ENCODE measurements at regions not wholly inside any gene's neighbourhood (a gene's known extent, or its start where the extent isn't known, plus 50 kb on each side); places are given as distances from the start of the nearest gene placed in this dataset.
"Not testable (repeated sequence)": the region's sequence is repeated elsewhere in the genome, so short reads cannot be mapped to it uniquely, and the experiment has no call there.

DNA sequence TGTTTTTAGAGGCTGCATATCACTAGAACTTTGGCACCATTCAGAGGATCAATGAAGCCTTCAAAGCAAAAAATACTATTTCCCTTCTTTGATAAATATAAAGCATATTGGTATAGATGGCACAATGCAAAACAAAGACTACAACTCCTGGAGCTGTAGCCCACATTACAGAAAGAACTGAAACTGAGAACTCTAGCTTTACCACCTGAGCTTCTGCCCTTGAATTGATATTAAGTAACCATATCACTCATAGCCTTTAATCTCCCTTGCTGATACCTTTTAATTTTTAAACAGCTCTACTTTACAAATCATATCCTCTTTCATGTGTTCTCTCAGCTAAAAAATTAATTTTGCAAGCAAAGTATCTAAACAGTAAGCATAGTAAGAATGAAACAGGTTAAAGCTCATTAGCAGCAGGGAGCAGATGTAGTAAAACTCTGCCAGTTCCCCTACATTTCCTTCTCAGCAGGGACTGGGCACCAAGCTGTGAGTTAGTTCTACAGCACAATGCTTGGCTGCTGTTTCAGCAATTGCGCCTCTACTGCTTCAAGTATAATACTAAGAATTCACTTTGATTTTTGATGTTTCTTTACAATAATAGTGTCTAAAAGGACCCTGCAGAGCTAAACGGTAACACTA lies 97.9 kb upstream of the NANOGP8 start:
- Histone ChIP-seq H3K4me1 (no peaks in the 10 kb centered on the region), H3K27ac (no peak overlapping the region), H3K36me3 (no peaks in the 10 kb centered on the region), H3K27me3 (no peaks in the 10 kb centered on the region), H3K9me3 (no peaks in the 10 kb centered on the region), H3K4me3 (no peak overlapping the region)
- ATAC-seq (ENCODE audit: low FRiP score in 2 of 2) (no peak), DNase-seq (no peak)
- TF ChIP-seq POLR2AphosphoS5 (IDR thresholded peaks at IDR 0.05), result no peak
- TF ChIP-seq, protein P1, sequence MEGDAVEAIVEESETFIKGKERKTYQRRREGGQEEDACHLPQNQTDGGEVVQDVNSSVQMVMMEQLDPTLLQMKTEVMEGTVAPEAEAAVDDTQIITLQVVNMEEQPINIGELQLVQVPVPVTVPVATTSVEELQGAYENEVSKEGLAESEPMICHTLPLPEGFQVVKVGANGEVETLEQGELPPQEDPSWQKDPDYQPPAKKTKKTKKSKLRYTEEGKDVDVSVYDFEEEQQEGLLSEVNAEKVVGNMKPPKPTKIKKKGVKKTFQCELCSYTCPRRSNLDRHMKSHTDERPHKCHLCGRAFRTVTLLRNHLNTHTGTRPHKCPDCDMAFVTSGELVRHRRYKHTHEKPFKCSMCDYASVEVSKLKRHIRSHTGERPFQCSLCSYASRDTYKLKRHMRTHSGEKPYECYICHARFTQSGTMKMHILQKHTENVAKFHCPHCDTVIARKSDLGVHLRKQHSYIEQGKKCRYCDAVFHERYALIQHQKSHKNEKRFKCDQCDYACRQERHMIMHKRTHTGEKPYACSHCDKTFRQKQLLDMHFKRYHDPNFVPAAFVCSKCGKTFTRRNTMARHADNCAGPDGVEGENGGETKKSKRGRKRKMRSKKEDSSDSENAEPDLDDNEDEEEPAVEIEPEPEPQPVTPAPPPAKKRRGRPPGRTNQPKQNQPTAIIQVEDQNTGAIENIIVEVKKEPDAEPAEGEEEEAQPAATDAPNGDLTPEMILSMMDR (IDR thresholded peaks at IDR 0.05), result no peak
- TF ChIP-seq EP300 (IDR thresholded peaks at IDR 0.05), result no peak
- no peak for TF ChIP-seq POLR2A (IDR thresholded peaks at IDR 0.05)
- WGBS, 2 donors, result 69 to 71% methylated on average over 2 of the region's 2 CpGs

DNA sequence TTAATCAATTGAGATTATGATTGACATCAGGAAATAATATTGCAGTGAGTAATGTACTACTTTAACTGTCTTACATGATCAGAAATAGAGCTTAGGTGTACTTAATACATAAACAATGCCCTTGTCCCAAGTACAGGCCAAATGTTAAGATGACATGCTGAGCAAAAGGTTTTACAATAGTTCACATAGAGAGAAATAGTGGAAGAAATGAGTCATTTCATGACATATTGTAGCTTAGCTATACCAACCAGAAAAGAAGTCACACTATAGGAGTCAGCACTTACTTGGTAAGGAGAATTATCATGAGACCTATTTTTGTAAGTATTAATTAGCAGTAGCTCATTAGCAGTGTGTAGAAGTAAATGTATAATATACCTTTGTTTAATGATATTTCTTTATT lies 96.4 kb upstream of the NANOGP8 start:
- ATAC-seq (ENCODE audit: low FRiP score in 2 of 2) (no peak), DNase-seq (no peak)
- H3K9me3 ChIP-seq, result no peaks in the 10 kb centered on the region
- TF ChIP-seq, protein P1 (IDR thresholded peaks at IDR 0.05), result no peak
- TF ChIP-seq POLR2AphosphoS5 (IDR thresholded peaks at IDR 0.05) (no peak), EP300 (IDR thresholded peaks at IDR 0.05) (no peak), POLR2A (IDR thresholded peaks at IDR 0.05) (no peak)
- H3K4me3 ChIP-seq, result no peak overlapping the region
- no peaks in the 10 kb centered on the region for H3K4me1 ChIP-seq
- no peak overlapping the region for H3K27ac ChIP-seq
- H3K27me3 ChIP-seq, result no peaks in the 10 kb centered on the region
- H3K36me3 ChIP-seq, result no peaks in the 10 kb centered on the region

GRCh38 chr15:35179739-35180138 lies 94.6 kb upstream of the NANOGP8 start:
- WGBS, 2 donors, result 92% methylated on average over 3 of the region's 3 CpGs
- ATAC-seq (ENCODE audit: low FRiP score in 2 of 2), result no peak
- no peak overlapping the region for H3K27ac ChIP-seq
- DNase-seq, result no peak
- H3K4me3 ChIP-seq, result no peak overlapping the region
- H3K4me1 ChIP-seq, result no peaks in the 10 kb centered on the region
- no peaks in the 10 kb centered on the region for H3K9me3 ChIP-seq
- no peaks in the 10 kb centered on the region for H3K27me3 ChIP-seq
- TF ChIP-seq EP300 (IDR thresholded peaks at IDR 0.05) (no peak), POLR2AphosphoS5 (IDR thresholded peaks at IDR 0.05) (no peak), POLR2A (IDR thresholded peaks at IDR 0.05) (no peak)
- TF ChIP-seq, protein P1 (IDR thresholded peaks at IDR 0.05), result no peak
- no peaks in the 10 kb centered on the region for H3K36me3 ChIP-seq

- not testable (repeated sequence) for H3K27me3 ChIP-seq; ATAC-seq (ENCODE audit: low FRiP score in 2 of 2); H3K9me3 ChIP-seq; H3K4me3 ChIP-seq; H3K27ac ChIP-seq; H3K36me3 ChIP-seq; H3K4me1 ChIP-seq; DNase-seq
- WGBS, 2 donors, result 77 to 90% methylated on average over 1 of the region's 1 CpG
These were observed 93.1 kb upstream of the NANOGP8 start for GRCh38 chr15:35178186-35178585.

DNA sequence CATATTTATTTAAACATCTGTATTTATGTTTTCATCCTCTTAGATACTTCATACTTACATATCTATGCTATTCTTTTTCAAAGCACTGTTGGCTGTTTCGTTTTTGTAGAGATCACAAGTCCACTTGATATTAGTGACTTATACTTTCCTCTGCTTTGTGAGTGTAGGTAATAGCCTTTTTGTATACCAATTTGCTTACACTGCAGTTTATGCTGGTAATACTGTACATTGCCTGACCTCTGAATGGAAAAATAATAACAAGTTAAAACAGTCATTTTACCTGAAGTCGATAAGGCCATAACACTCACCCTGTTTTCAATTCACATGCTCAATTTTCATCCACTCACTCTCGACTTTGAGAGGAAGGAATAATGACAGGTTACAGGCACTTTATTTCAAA lies 89.9 kb upstream of the NANOGP8 start:
- H3K4me3 ChIP-seq, result no peak overlapping the region
- no peak for TF ChIP-seq EP300 (IDR thresholded peaks at IDR 0.05)
- TF ChIP-seq POLR2AphosphoS5 (IDR thresholded peaks at IDR 0.05), result no peak
- TF ChIP-seq, protein P1 (IDR thresholded peaks at IDR 0.05), result no peak
- TF ChIP-seq POLR2A (IDR thresholded peaks at IDR 0.05), result no peak
- no peaks in the 10 kb centered on the region for H3K4me1 ChIP-seq
- H3K27me3 ChIP-seq, result no peaks in the 10 kb centered on the region
- no peaks in the 10 kb centered on the region for H3K36me3 ChIP-seq
- no peak overlapping the region for H3K27ac ChIP-seq
- ATAC-seq (ENCODE audit: low FRiP score in 2 of 2), result no peak
- 67 to 68% methylated on average over 3 of the region's 3 CpGs for WGBS, 2 donors
- no peaks in the 10 kb centered on the region for H3K9me3 ChIP-seq
- DNase-seq, result no peak

Data from upper lobe of left lung (tissue), 6 donors.